ENCODE measurements at regions not wholly inside any gene's neighbourhood (a gene's known extent, or its start where the extent isn't known, plus 50 kb on each side); places are given as distances from the start of the nearest gene placed in this dataset.

DNA sequence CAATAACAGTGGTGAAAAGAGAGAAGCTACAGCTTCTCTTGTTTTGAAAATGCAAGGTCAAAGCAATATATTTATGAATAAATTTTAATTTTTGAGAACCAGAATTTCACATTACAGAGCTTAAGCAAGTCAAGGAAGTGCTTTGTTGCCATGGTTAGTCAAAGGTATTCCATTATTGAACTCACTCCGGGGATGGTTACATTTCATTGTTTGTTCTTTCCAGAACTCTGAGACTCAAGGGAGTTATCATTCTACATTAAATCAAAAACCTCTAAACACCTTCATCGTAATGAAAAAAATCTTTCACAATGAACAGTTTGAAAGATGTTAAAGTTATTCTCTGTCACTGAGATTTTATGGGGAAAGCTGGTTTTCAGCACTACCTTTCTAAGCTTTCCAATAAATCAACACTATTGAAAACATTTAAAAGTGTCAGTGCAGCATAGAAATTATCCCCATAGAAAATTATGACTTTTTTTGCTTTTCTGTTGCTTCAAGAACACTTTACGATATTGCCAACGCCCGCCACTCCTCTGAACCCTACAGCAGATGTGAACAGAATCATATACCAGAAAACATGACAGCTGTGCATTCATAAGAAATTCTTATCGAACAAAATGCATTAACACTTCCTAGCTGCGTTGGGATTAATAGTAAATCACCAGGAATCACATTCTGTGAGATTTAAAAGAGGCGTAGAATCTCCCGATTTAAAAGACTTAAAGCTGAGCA, 83.0 kb downstream of the OTOL1 start:
- TF ChIP-seq POLR2A (IDR thresholded peaks at IDR 0.05), result no peak
- TF ChIP-seq CTCF (IDR thresholded peaks at IDR 0.05), result no peak
- TF ChIP-seq EP300 (IDR thresholded peaks at IDR 0.05), result no peak

All from gastroesophageal sphincter (tissue), 3 donors.